Tibial nerve (tissue), 4 donors: ENCODE measurements at regions not wholly inside any gene's neighbourhood (a gene's known extent, or its start where the extent isn't known, plus 50 kb on each side); places are given as distances from the start of the nearest gene placed in this dataset.
"Not testable (repeated sequence)": the region's sequence is repeated elsewhere in the genome, so short reads cannot be mapped to it uniquely, and the experiment has no call there.

Experiments
- DNase-seq, 2 donors: peaks; one replicate each; pipeline ENCODE4 v3.0.0-alpha.2; 2019; ENCODE audit warnings: low spot score in 2 of 2
- H3K27ac ChIP-seq, 4 donors: fragments of 200-600 bp; sonication (generic) in 3 of 4; one replicate each; pipeline ENCODE4 v1.5.1; 2017 to 2019; ENCODE audit warnings: mild to moderate bottlenecking in 1 of 4
- H3K27me3 ChIP-seq, 2 donors: fragments of 200-600 bp; sonication (generic) in 1 of 2; one replicate each; pipeline versions ENCODE4 v1.5.1 to v1.6.0; 2017 to 2019
- H3K36me3 ChIP-seq, 3 donors: fragments of 200-600 bp; sonication (generic); one replicate each; pipeline ENCODE4 v1.5.1; 2018 to 2019
- H3K4me1 ChIP-seq, 4 donors: fragments of 200-600 bp; sonication (generic) in 3 of 4; one replicate each; pipeline ENCODE4 v1.5.1; 2017 to 2019
- H3K4me3 ChIP-seq, 4 donors: fragments of 200-600 bp; sonication (generic) in 3 of 4; one replicate each; pipeline ENCODE4 v1.5.1; 2017 to 2019; ENCODE audit warnings: mild to moderate bottlenecking in 1 of 4, moderate library complexity in 1 of 4
- H3K9me3 ChIP-seq, 4 donors: fragments of 200-600 bp; sonication (generic) in 3 of 4; one replicate each; pipeline ENCODE4 v1.5.1; 2017 to 2019
- EP300 ChIP-seq, 2 donors: sonication (generic); formaldehyde crosslinking; IDR thresholded peaks; one replicate each; pipeline ENCODE4 v1.6.1; 2017; ENCODE audit warnings: antibody characterized with exemption in 2 of 2, mild to moderate bottlenecking in 1 of 2
- POLR2A ChIP-seq, 2 donors: fragments of 450-650 bp; IDR thresholded peaks; one replicate each; pipeline ENCODE4 v1.6.1; 2017; ENCODE audit warnings: antibody characterized with exemption in 2 of 2, mild to moderate bottlenecking in 2 of 2, moderate library complexity in 2 of 2
- WGBS, 2 donors: methylation state at CpG; one replicate each; pipeline ENCODE4 v1.1.5; 2018; 5-methylcytosine and 5-hydroxymethylcytosine counted together
- TF ChIP-seq, protein P1 (sequence below), 5 experiments: fragments of 200-600 bp in 3 of 5; fragments of 450-650 bp in 2 of 5; sonication (generic) in 3 of 5; IDR thresholded peaks; one replicate each; pipeline ENCODE4 v1.5.1; 2016 to 2019; ENCODE audit warnings: antibody characterized with exemption in 5 of 5, mild to moderate bottlenecking in 3 of 5, moderate library complexity in 2 of 5

DNA sequence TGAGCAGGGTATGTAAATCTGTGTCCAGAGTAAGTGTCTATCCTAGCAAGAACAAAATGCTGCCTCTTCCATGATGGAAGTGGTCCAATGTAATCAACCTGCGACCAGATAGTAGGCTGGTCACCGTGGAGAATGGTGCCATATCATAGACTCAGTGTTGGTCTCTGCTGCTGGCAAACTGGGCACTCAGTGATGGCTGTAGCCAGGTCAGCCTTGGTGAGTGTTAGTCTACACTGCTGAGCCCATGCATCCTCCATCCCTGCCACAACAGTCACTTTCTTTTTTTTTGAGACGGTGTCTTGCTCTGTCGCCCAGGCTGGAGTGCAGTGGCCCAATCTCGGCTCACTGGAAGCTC lies 69.3 kb downstream of the CHRD start:
- WGBS, 2 donors = 81 to 90% methylated on average over 5 of the region's 5 CpGs
- no peak for TF ChIP-seq EP300 (IDR thresholded peaks at IDR 0.05)
- DNase-seq = no peak

DNA sequence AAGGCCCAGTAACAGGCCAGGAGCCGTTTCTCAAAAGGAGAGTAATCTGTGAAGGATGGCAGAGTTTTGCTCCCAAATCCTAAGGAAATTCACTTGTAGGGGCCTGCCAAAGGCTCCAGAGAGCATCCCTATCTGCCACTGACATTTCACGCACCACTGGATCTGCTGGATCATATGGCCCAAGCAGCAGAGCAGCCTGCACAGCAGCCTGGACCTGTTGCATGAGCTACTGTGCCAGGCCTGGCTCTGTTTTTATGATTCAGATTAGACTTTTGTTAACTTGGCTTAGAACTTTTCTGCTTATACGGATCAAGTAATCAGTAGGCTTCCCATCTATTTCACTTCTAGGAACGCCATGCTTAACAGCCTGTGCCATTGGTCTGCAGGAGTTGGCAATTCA lies 70.7 kb downstream of the CHRD start:
- TF ChIP-seq, protein P1, sequence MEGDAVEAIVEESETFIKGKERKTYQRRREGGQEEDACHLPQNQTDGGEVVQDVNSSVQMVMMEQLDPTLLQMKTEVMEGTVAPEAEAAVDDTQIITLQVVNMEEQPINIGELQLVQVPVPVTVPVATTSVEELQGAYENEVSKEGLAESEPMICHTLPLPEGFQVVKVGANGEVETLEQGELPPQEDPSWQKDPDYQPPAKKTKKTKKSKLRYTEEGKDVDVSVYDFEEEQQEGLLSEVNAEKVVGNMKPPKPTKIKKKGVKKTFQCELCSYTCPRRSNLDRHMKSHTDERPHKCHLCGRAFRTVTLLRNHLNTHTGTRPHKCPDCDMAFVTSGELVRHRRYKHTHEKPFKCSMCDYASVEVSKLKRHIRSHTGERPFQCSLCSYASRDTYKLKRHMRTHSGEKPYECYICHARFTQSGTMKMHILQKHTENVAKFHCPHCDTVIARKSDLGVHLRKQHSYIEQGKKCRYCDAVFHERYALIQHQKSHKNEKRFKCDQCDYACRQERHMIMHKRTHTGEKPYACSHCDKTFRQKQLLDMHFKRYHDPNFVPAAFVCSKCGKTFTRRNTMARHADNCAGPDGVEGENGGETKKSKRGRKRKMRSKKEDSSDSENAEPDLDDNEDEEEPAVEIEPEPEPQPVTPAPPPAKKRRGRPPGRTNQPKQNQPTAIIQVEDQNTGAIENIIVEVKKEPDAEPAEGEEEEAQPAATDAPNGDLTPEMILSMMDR (IDR thresholded peaks at IDR 0.05) = no peak
- TF ChIP-seq EP300 (IDR thresholded peaks at IDR 0.05) = no peak
- no peak for TF ChIP-seq POLR2A (IDR thresholded peaks at IDR 0.05)
- no peak for DNase-seq
- Histone ChIP-seq H3K4me1 (no peaks in the 10 kb centered on the region), H3K36me3 (no peaks in the 10 kb centered on the region), H3K4me3 (no peak overlapping the region), H3K9me3 (no peaks in the 10 kb centered on the region), H3K27ac (no peak overlapping the region), H3K27me3 (no peaks in the 10 kb centered on the region)
- WGBS, 2 donors = 89 to 93% methylated on average over 4 of the region's 4 CpGs

More for the DNA sequence above, 69.3 kb downstream of the CHRD start:
- no peaks in the 10 kb centered on the region for H3K9me3 ChIP-seq
- H3K36me3 ChIP-seq = no peaks in the 10 kb centered on the region
- no peaks in the 10 kb centered on the region for H3K4me1 ChIP-seq
- H3K27ac ChIP-seq = no peak overlapping the region
- no peak overlapping the region for H3K4me3 ChIP-seq
- H3K27me3 ChIP-seq = no peaks in the 10 kb centered on the region

GRCh38 chr3:184453296-184453695 lies 73.4 kb downstream of the CHRD start:
- Histone ChIP-seq H3K4me1 (no peaks in the 10 kb centered on the region), H3K9me3 (no peaks in the 10 kb centered on the region), H3K27ac (no peak overlapping the region), H3K4me3 (no peak overlapping the region), H3K36me3 (no peaks in the 10 kb centered on the region), H3K27me3 (no peaks in the 10 kb centered on the region)
- WGBS, 2 donors = 57 to 73% methylated on average over 5 of the region's 5 CpGs
- no peak for DNase-seq
- TF ChIP-seq, protein P1 (IDR thresholded peaks at IDR 0.05) = no peak
- no peak for TF ChIP-seq POLR2A (IDR thresholded peaks at IDR 0.05)

GRCh38 chr3:184455991-184456390 lies 76.1 kb downstream of the CHRD start:
- Histone ChIP-seq H3K27ac (no peak overlapping the region), H3K4me1 (no peaks in the 10 kb centered on the region), H3K4me3 (no peak overlapping the region), H3K36me3 (no peaks in the 10 kb centered on the region), H3K27me3 (no peaks in the 10 kb centered on the region), H3K9me3 (no peaks in the 10 kb centered on the region)
- WGBS, 2 donors = 80 to 81% methylated on average over 3 of the region's 3 CpGs
- TF ChIP-seq POLR2A (IDR thresholded peaks at IDR 0.05) = no peak
- TF ChIP-seq, protein P1 (IDR thresholded peaks at IDR 0.05) = no peak
- TF ChIP-seq EP300 (IDR thresholded peaks at IDR 0.05) = no peak
- no peak for DNase-seq

DNA sequence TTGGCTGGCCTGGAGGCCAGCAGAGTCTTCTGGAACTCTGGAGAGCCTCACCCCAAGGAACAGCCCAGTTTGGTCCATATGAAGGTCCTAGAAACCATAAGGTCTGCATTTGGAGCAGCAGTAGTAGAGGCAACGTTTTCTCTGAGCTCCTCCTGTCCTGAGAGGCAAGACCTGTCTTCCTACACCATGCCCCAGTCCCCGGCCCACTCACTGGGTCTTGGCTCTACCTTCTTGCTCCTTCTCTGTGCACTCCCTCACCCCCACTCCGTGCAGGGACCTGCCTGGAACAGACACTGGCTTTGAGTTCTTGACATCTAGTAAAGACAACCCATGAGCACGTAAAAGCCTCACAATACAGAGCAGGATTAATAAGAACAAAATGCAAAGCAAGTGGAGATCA lies 76.6 kb downstream of the CHRD start:
- no peaks in the 10 kb centered on the region for H3K4me1 ChIP-seq
- H3K9me3 ChIP-seq = no peaks in the 10 kb centered on the region
- no peak overlapping the region for H3K27ac ChIP-seq
- no peak overlapping the region for H3K4me3 ChIP-seq
- H3K27me3 ChIP-seq = no peaks in the 10 kb centered on the region
- no peak for DNase-seq
- 39 to 53% methylated on average over 4 of the region's 4 CpGs for WGBS, 2 donors
- H3K36me3 ChIP-seq = no peaks in the 10 kb centered on the region
- TF ChIP-seq POLR2A (IDR thresholded peaks at IDR 0.05) (no peak), EP300 (IDR thresholded peaks at IDR 0.05) (no peak)
- TF ChIP-seq, protein P1 (IDR thresholded peaks at IDR 0.05) = no peak

GRCh38 chr3:184457329-184457728 lies 77.5 kb downstream of the CHRD start:
- 76 to 93% methylated on average over 1 of the region's 1 CpG for WGBS, 2 donors
- no peak overlapping the region for H3K27ac ChIP-seq

GRCh38 chr3:184457784-184458377 lies 78.0 kb downstream of the CHRD start:
- not testable (repeated sequence) for H3K36me3 ChIP-seq, H3K4me1 ChIP-seq, DNase-seq, H3K27ac ChIP-seq, H3K27me3 ChIP-seq, H3K4me3 ChIP-seq, H3K9me3 ChIP-seq
- 89 to 95% methylated on average over 7 of the region's 7 CpGs for WGBS, 2 donors

More at GRCh38 chr3:184457329-184457728, 77.5 kb downstream of the CHRD start:
- Histone ChIP-seq H3K36me3 (no peaks in the 10 kb centered on the region), H3K4me1 (no peaks in the 10 kb centered on the region), H3K27me3 (no peaks in the 10 kb centered on the region), H3K9me3 (no peaks in the 10 kb centered on the region), H3K4me3 (no peak overlapping the region)
- TF ChIP-seq, protein P1 (IDR thresholded peaks at IDR 0.05) = no peak
- TF ChIP-seq EP300 (IDR thresholded peaks at IDR 0.05) (no peak), POLR2A (IDR thresholded peaks at IDR 0.05) (no peak)
- no peak for DNase-seq
